ENCODE measurements at regions not wholly inside any gene's neighbourhood (a gene's known extent, or its start where the extent isn't known, plus 50 kb on each side); places are given as distances from the start of the nearest gene placed in this dataset.

DNA sequence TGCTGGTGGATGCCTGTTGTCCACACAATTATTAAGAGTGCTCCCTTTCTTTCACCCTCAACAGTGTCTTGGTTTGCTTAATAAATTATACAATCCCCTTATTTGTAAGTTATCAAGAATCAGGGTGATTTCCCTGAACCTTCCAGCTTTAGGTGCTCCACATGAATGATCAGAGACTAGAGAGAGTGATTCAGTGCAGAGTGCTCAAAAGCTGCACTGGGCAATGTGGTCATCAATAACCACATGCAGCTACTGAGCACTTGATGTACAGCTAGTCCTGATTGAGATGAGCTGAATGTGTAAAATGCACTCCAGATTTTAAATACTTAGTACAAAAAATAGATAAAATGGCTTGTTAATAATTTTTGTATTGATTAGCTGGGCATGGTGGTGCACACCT, 76.8 kb upstream of the TRIO start:
- TF ChIP-seq, protein P1, sequence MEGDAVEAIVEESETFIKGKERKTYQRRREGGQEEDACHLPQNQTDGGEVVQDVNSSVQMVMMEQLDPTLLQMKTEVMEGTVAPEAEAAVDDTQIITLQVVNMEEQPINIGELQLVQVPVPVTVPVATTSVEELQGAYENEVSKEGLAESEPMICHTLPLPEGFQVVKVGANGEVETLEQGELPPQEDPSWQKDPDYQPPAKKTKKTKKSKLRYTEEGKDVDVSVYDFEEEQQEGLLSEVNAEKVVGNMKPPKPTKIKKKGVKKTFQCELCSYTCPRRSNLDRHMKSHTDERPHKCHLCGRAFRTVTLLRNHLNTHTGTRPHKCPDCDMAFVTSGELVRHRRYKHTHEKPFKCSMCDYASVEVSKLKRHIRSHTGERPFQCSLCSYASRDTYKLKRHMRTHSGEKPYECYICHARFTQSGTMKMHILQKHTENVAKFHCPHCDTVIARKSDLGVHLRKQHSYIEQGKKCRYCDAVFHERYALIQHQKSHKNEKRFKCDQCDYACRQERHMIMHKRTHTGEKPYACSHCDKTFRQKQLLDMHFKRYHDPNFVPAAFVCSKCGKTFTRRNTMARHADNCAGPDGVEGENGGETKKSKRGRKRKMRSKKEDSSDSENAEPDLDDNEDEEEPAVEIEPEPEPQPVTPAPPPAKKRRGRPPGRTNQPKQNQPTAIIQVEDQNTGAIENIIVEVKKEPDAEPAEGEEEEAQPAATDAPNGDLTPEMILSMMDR (conservative IDR thresholded peaks at IDR 0.05; ENCODE audit: low read depth, low read length) = no peak
- H3K4me3 ChIP-seq (ENCODE audit: low read depth, low read length) = no peak overlapping the region
- peak; percentile 45 for DNase-seq (ENCODE audit: low read depth)

DNA sequence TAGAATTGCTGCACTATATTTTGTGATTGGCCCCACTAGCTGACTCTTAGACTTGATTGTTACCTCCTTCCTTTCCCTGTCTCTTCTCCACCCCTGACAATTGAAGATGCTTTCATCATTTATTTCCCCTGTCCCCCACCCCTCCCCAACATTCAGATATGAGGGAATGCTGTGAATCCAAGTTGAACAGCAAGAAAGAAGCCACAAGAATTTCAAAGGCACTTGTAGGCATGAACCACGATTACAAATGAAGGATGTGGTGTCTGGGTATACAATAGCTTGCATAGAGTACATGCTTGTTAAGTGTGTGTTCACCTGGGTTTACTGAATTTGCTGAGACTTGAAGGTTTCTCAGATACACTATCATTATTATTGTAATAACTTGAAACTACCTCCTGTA, 78.3 kb upstream of the TRIO start:
- no peak overlapping the region for H3K4me3 ChIP-seq (ENCODE audit: low read depth, low read length)
- TF ChIP-seq, protein P1 (conservative IDR thresholded peaks at IDR 0.05; ENCODE audit: low read depth, low read length) = no peak
- DNase-seq (ENCODE audit: low read depth) = peak; percentile 22

DNA sequence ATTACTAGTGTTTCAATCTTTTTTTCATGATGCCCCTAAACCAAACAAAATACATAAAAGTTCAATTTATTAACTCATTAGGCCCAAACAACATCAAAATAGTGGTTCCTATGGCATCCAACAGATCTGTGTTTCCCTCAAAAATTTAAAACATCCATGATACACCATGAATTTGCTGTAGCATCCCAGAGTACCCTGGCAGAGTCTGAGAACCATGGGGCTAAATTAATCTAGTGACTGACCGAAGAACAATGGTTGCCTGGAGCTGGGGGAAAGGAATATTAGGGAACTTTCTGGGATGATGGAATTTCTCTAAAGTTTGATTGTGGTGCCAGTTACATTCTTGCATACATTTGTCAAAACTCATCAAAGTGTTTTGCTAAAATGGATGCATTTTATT, 79.5 kb upstream of the TRIO start:
- no peak overlapping the region for H3K4me3 ChIP-seq (ENCODE audit: low read depth, low read length)
- TF ChIP-seq, protein P1 (conservative IDR thresholded peaks at IDR 0.05; ENCODE audit: low read depth, low read length) = no peak
- no peak for DNase-seq (ENCODE audit: low read depth)

DNA sequence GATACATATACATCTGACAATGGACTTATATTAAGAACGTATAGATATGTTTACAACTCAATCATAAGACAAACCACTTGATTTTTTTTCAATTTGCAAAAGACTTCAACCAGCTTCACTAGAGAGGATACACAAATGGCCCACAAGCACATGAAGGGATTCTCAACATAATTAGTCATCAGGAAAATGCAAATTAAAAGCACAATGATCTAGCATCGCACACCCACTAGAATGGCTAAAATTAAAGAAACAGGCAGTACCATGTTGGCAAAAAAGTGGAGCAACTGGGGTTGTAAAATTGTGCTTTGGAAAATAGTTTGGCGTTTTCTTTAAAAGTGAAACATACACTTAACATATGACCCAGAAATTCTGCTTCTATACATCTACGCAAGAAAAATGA, 80.0 kb upstream of the TRIO start:
- DNase-seq (ENCODE audit: low read depth) = no peak
- TF ChIP-seq, protein P1 (conservative IDR thresholded peaks at IDR 0.05; ENCODE audit: low read depth, low read length) = no peak
- no peak overlapping the region for H3K4me3 ChIP-seq (ENCODE audit: low read depth, low read length)

DNA sequence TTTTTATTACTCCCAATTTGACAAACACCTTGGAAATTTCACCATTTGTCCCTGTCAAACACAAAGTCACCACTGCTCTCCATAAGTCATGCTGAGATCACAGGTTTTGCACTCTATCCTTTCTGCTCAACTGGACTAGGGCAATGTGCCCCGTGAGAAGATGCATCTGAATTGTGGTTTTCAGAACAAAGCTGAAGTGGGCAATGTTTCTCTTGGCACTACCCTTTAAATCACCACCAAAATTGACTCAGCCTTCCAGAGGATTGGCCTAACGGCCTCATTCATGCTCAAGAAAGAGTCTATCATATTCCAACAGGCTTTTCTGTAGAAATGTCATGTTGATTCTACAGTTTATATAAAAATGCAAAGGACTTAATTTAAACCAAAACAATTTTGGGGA, 81.0 kb upstream of the TRIO start:
- no peak overlapping the region for H3K4me3 ChIP-seq (ENCODE audit: low read depth, low read length)
- DNase-seq (ENCODE audit: low read depth) = peak; percentile 36
- TF ChIP-seq, protein P1 (conservative IDR thresholded peaks at IDR 0.05; ENCODE audit: low read depth, low read length) = no peak

DNA sequence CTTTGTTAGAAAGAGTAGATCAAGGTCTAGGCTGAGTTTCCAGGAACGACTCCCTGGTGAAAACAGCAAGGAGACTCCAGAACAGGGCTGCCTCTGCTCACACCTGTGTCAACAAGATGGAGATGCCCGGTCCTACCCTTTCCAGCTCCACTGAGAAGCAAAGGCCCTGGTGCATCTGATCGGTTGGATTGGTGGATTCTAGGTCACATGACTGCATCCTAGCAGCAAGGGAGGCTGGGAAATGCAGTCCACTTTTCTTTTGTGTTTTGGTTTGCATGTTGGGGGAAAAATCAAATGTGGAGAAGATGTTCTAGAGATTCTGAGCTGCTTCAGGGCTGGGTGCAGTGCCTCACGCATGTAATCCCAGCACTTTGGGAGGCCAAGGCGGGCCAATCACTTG, 82.0 kb upstream of the TRIO start:
- H3K4me3 ChIP-seq (ENCODE audit: low read depth, low read length) = no peak overlapping the region
- TF ChIP-seq, protein P1 (conservative IDR thresholded peaks at IDR 0.05; ENCODE audit: low read depth, low read length) = no peak
- no peak for DNase-seq (ENCODE audit: low read depth)

DNA sequence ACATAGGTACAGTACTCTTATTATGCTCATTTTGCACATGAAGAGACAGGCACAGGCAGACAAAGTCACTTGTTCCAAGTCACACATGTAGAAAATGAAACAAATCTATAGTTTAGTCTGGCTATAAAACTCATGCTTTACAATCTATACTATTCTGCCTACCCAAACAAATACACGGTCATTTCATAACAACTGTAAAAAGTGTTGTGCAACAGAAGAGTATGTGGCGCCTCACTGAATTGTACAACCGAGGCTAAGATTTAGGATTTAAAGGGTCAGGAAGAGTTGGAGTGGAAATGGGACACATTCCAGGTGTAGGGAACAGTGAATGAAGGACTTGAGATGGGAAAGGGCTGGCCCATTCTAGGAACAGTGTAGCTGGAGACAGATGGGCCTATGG, 82.9 kb upstream of the TRIO start:
- no peak overlapping the region for H3K4me3 ChIP-seq (ENCODE audit: low read depth, low read length)
- no peak for DNase-seq (ENCODE audit: low read depth)
- TF ChIP-seq, protein P1 (conservative IDR thresholded peaks at IDR 0.05; ENCODE audit: low read depth, low read length) = no peak
